DOHH2 (cell line): ENCODE measurements at regions not wholly inside any gene's neighbourhood (a gene's known extent, or its start where the extent isn't known, plus 50 kb on each side); places are given as distances from the start of the nearest gene placed in this dataset.

Experiments
- H3F3A ChIP-seq: fragments of 200-600 bp; sonication (generic), shearing (Covaris generic); 2 replicates; pipeline ENCODE4 v1.6.0; 2016; ENCODE audit warnings: antibody characterized with exemption, mild to moderate bottlenecking; ENCODE audit not compliant: control insufficient read depth, insufficient read depth
- H3K27ac ChIP-seq: fragments of 200-600 bp; sonication (generic); 2 replicates; pipeline ENCODE4 v1.5.1; 2014; ENCODE audit warnings: low read depth, mild to moderate bottlenecking, low read length, moderate library complexity
- H3K27me3 ChIP-seq: fragments of 200-600 bp; sonication (generic); 2 replicates; pipeline ENCODE4 v1.6.1; 2014; ENCODE audit warnings: mild to moderate bottlenecking, low read length, mixed read lengths; ENCODE audit not compliant: control insufficient read depth
- H3K36me3 ChIP-seq: fragments of 200-600 bp; sonication (generic); 2 replicates; pipeline ENCODE4 v1.6.1; 2014; ENCODE audit warnings: mild to moderate bottlenecking, low read length, moderate library complexity, mixed read lengths; ENCODE audit not compliant: control insufficient read depth
- H3K4me1 ChIP-seq: fragments of 200-600 bp; sonication (generic); 2 replicates; pipeline ENCODE4 v1.6.1; 2014; ENCODE audit warnings: mild to moderate bottlenecking, low read length, mixed read lengths; ENCODE audit not compliant: control insufficient read depth
- H3K4me2 ChIP-seq: fragments of 200-600 bp; sonication (generic); 2 replicates; pipeline ENCODE4 v1.6.0; 2014; ENCODE audit warnings: mild to moderate bottlenecking, low read length, moderate library complexity
- H3K4me3 ChIP-seq: fragments of 200-600 bp; sonication (generic); 2 replicates; pipeline ENCODE4 v1.5.1; 2014; ENCODE audit warnings: mild to moderate bottlenecking, low read length, mixed read lengths
- H3K79me2 ChIP-seq: fragments of 200-600 bp; sonication (generic); 2 replicates; pipeline ENCODE4 v1.6.1; 2014; ENCODE audit warnings: mild to moderate bottlenecking, low read length, mixed read lengths; ENCODE audit not compliant: control insufficient read depth
- H3K9me2 ChIP-seq: fragments of 200-600 bp; sonication (generic); replicated peaks from 2 replicates; pipeline ENCODE4 v1.6.1; 2014; ENCODE audit warnings: mild to moderate bottlenecking, low read length, mixed read lengths; ENCODE audit not compliant: control insufficient read depth
- H3K9me3 ChIP-seq: fragments of 200-600 bp; sonication (generic); 2 replicates; pipeline ENCODE4 v1.6.1; 2014; ENCODE audit warnings: antibody characterized with exemption, low read length, mixed read lengths; ENCODE audit not compliant: control insufficient read depth, insufficient read depth
- H4K20me1 ChIP-seq: fragments of 200-600 bp; sonication (generic); 2 replicates; pipeline ENCODE4 v1.6.0; 2014; ENCODE audit warnings: low read depth, mild to moderate bottlenecking, antibody characterized with exemption, low read length, moderate library complexity; ENCODE audit not compliant: control insufficient read depth, insufficient read depth
- EZH2phosphoT487 ChIP-seq: fragments of 200-600 bp; sonication (generic); IDR thresholded peaks from 2 replicates; pipeline ENCODE4 v1.6.1; 2017; ENCODE audit warnings: borderline replicate concordance, mild to moderate bottlenecking, antibody characterized with exemption, low read length, moderate library complexity, mixed read lengths
- TF ChIP-seq, protein P1 (sequence below): fragments of 200-600 bp; sonication (generic); IDR thresholded peaks from one replicate; pipeline ENCODE4 v1.5.1; 2014; ENCODE audit warnings: antibody characterized with exemption, mild to moderate bottlenecking, low read depth, low read length; ENCODE audit not compliant: poor library complexity, severe bottlenecking

DNA sequence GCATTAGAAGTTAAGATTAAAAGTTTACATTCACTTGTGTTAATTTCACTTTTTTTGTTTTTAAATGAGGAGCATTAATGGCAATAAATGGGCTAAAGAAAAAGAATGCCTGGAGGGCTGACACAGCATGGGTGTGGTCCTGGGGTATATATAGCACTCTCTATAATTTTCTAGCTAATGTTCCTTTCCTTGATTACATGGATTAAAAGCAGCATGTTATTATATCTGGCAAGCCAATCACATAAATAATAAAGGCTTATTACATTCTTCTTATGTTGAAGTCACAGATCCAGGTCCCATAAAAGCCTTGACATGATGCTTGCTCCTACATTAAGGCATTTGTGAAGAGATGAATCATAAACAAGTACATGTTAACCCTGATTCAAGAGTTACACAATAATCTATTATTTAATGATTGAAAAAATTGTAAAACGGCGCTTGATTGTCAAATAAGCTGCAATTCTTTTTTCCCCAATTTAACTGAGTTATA, 91.4 kb downstream of the LYPLAL1 start:
- Histone ChIP-seq H3K4me2 (no peak overlapping the region), H3K27me3 (no peaks in the 10 kb centered on the region), H3K27ac (no peak overlapping the region), H3K36me3 (no peaks in the 10 kb centered on the region), H3K9me3 (no peaks in the 10 kb centered on the region), H3K79me2 (no peaks in the 10 kb centered on the region), H4K20me1 (no peaks in the 10 kb centered on the region), H3K4me3 (no peak overlapping the region), H3K4me1 (no peaks in the 10 kb centered on the region), H3K9me2 (no peaks in the 10 kb centered on the region), H3F3A (no peaks in the 10 kb centered on the region)
- TF ChIP-seq EZH2phosphoT487 = no peak
- TF ChIP-seq, protein P1, sequence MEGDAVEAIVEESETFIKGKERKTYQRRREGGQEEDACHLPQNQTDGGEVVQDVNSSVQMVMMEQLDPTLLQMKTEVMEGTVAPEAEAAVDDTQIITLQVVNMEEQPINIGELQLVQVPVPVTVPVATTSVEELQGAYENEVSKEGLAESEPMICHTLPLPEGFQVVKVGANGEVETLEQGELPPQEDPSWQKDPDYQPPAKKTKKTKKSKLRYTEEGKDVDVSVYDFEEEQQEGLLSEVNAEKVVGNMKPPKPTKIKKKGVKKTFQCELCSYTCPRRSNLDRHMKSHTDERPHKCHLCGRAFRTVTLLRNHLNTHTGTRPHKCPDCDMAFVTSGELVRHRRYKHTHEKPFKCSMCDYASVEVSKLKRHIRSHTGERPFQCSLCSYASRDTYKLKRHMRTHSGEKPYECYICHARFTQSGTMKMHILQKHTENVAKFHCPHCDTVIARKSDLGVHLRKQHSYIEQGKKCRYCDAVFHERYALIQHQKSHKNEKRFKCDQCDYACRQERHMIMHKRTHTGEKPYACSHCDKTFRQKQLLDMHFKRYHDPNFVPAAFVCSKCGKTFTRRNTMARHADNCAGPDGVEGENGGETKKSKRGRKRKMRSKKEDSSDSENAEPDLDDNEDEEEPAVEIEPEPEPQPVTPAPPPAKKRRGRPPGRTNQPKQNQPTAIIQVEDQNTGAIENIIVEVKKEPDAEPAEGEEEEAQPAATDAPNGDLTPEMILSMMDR = no peak

DNA sequence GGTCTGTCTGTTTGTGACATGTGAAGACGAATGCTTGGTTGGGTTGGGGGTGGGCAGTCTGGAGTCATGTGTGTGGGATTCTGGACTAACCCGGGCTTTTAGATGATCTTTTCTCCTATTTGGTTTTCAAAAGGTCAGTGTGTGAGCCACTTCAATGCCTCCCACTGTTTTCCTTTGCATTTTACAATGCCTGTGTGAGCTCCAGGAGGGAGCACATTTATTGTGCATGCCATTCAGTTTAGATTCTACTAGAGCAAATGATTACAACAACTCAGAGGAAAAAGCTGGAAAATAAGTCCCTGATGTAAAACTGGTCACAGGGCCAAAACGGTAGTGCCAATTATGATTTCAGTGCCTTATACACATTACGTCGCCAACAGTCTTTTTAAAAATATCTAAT, 90.9 kb downstream of the LYPLAL1 start:
- Histone ChIP-seq H4K20me1 (no peaks in the 10 kb centered on the region), H3K4me3 (no peak overlapping the region), H3K27ac (no peak overlapping the region), H3K9me3 (no peaks in the 10 kb centered on the region), H3K4me2 (no peak overlapping the region), H3K9me2 (no peaks in the 10 kb centered on the region), H3K36me3 (no peaks in the 10 kb centered on the region), H3K27me3 (no peaks in the 10 kb centered on the region), H3K4me1 (no peaks in the 10 kb centered on the region), H3F3A (no peaks in the 10 kb centered on the region), H3K79me2 (no peaks in the 10 kb centered on the region)
- TF ChIP-seq, protein P1 = no peak
- no peak for TF ChIP-seq EZH2phosphoT487
